ENCODE measurements at regions not wholly inside any gene's neighbourhood (a gene's known extent, or its start where the extent isn't known, plus 50 kb on each side); places are given as distances from the start of the nearest gene placed in this dataset.
A peak's percentile ranks its signal among the peaks of the same experiment; 100 is the strongest.

- no peak for DNase-seq (ENCODE audit: low spot score)
Measured at GRCh38 chr2:100764430-100764829, 55.5 kb upstream of the NPAS2 start.

GRCh38 chr2:100765481-100765880 lies 54.5 kb upstream of the NPAS2 start:
- no peak for DNase-seq (ENCODE audit: low spot score)

GRCh38 chr2:100766256-100766655 lies 53.7 kb upstream of the NPAS2 start:
- no peak for DNase-seq (ENCODE audit: low spot score)

GRCh38 chr2:100766806-100767205 lies 53.1 kb upstream of the NPAS2 start:
- no peak for DNase-seq (ENCODE audit: low spot score)

- DNase-seq (ENCODE audit: low spot score): peak; percentile 81
Measured at GRCh38 chr2:100767224-100767653, 52.7 kb upstream of the NPAS2 start.

GRCh38 chr2:100767810-100768806 lies 51.8 kb upstream of the NPAS2 start:
- no peak for DNase-seq (ENCODE audit: low spot score)
